Mesenchymal stem cell (in vitro differentiated cells and primary cell): ENCODE measurements at regions not wholly inside any gene's neighbourhood (a gene's known extent, or its start where the extent isn't known, plus 50 kb on each side); places are given as distances from the start of the nearest gene placed in this dataset.

Source experiments
- DNase-seq: peaks from one replicate; pipeline ENCODE4 v3.0.0-alpha.2; 2013
- H2AFZ ChIP-seq: one replicate; pipeline ENCODE4 v1.6.1; 2013; ENCODE audit warnings: low read depth, mild to moderate bottlenecking, control low read depth, inconsistent platforms, low read length, moderate library complexity
- H2AK5ac ChIP-seq: 2 replicates; pipeline ENCODE4 v1.6.1; 2013; ENCODE audit warnings: low read length, moderate library complexity, mild to moderate bottlenecking, inconsistent platforms; ENCODE audit not compliant: severe bottlenecking
- H2BK120ac ChIP-seq: one replicate; pipeline ENCODE4 v1.6.1; 2013; ENCODE audit warnings: low read depth, mild to moderate bottlenecking, inconsistent platforms, low read length, moderate library complexity
- H2BK12ac ChIP-seq, 2 experiments: one replicate each; pipeline ENCODE4 v1.6.1; 2013; ENCODE audit warnings: inconsistent platforms in 2 of 2, low read length in 2 of 2, mild to moderate bottlenecking in 2 of 2, moderate library complexity in 2 of 2, control low read depth in 1 of 2
- H2BK15ac ChIP-seq: one replicate; pipeline ENCODE4 v1.6.1; 2013; ENCODE audit warnings: mild to moderate bottlenecking, low read depth, inconsistent platforms; ENCODE audit not compliant: poor library complexity, severe bottlenecking
- H2BK5ac ChIP-seq: 2 replicates; pipeline ENCODE4 v1.6.1; 2013; ENCODE audit warnings: low read depth, mild to moderate bottlenecking, low read length, control low read depth, inconsistent platforms; ENCODE audit not compliant: poor library complexity, severe bottlenecking
- H3K14ac ChIP-seq, 2 experiments: one replicate each; pipeline ENCODE4 v1.6.1; 2013; ENCODE audit warnings: inconsistent platforms in 2 of 2, low read length in 2 of 2, control low read depth in 1 of 2, mild to moderate bottlenecking in 1 of 2, moderate library complexity in 1 of 2
- H3K18ac ChIP-seq, 2 experiments: one replicate each; pipeline ENCODE4 v1.6.1; 2013; ENCODE audit warnings: inconsistent platforms in 2 of 2, low read length in 2 of 2, control low read depth in 1 of 2, low read depth in 1 of 2, mild to moderate bottlenecking in 1 of 2
- H3K23ac ChIP-seq, 2 experiments: one replicate each; pipeline ENCODE4 v1.6.1; 2013; ENCODE audit warnings: inconsistent platforms in 2 of 2, low read length in 2 of 2, mild to moderate bottlenecking in 2 of 2, moderate library complexity in 2 of 2, control low read depth in 1 of 2
- H3K27ac ChIP-seq: 2 replicates; pipeline ENCODE4 v1.5.1; 2013; ENCODE audit warnings: mild to moderate bottlenecking, moderate library complexity, low read length, control low read depth, inconsistent platforms; ENCODE audit not compliant: poor library complexity, severe bottlenecking
- H3K27me3 ChIP-seq, 2 experiments: 2 replicates each; pipeline versions ENCODE4 v1.6.1 to v1.7.0; 2013; ENCODE audit warnings: low read length in 2 of 2, mild to moderate bottlenecking in 2 of 2, moderate library complexity in 2 of 2, control low read depth in 1 of 2, inconsistent platforms in 1 of 2; ENCODE audit not compliant: control insufficient read depth in 1 of 2, insufficient read depth in 1 of 2
- H3K36me3 ChIP-seq, 2 experiments: 2 replicates each; pipeline versions ENCODE4 v1.6.1 to v1.7.0; 2013; ENCODE audit warnings: low read length in 2 of 2, control low read depth in 1 of 2, inconsistent platforms in 1 of 2, low read depth in 1 of 2, mild to moderate bottlenecking in 1 of 2; ENCODE audit not compliant: insufficient read depth in 2 of 2, control insufficient read depth in 1 of 2
- H3K4ac ChIP-seq, 2 experiments: one replicate each; pipeline ENCODE4 v1.6.1; 2013; ENCODE audit warnings: inconsistent platforms in 2 of 2, low read length in 2 of 2, mild to moderate bottlenecking in 2 of 2, moderate library complexity in 2 of 2, control low read depth in 1 of 2, low read depth in 1 of 2
- H3K4me1 ChIP-seq: 2 replicates; pipeline ENCODE4 v1.6.1; 2013; ENCODE audit warnings: low read depth, low read length, control low read depth; ENCODE audit not compliant: control insufficient read depth, insufficient read depth
- H3K4me2 ChIP-seq: 2 replicates; pipeline ENCODE4 v1.6.1; 2013; ENCODE audit warnings: low read length, mild to moderate bottlenecking, inconsistent platforms; ENCODE audit not compliant: poor library complexity, severe bottlenecking
- H3K4me3 ChIP-seq, 2 experiments: 2 replicates each; pipeline versions ENCODE4 v1.5.1 to v1.7.0; 2013; ENCODE audit warnings: low read length in 2 of 2, mild to moderate bottlenecking in 2 of 2, control low read depth in 1 of 2, low read depth in 1 of 2; ENCODE audit not compliant: insufficient read depth in 1 of 2
- H3K79me1 ChIP-seq: replicated peaks from 2 replicates; pipeline ENCODE4 v1.6.1; 2013; ENCODE audit warnings: mild to moderate bottlenecking, control low read depth, low read length, inconsistent platforms; ENCODE audit not compliant: poor library complexity, severe bottlenecking
- H3K9ac ChIP-seq: 2 replicates; pipeline ENCODE4 v1.7.0; 2013; ENCODE audit warnings: mild to moderate bottlenecking, low read length, moderate library complexity
- H3K9me3 ChIP-seq: 2 replicates; pipeline ENCODE4 v1.7.0; 2013; ENCODE audit warnings: mild to moderate bottlenecking, low read length; ENCODE audit not compliant: control insufficient read depth
- H4K8ac ChIP-seq: one replicate; pipeline ENCODE4 v1.6.1; 2013; ENCODE audit warnings: inconsistent platforms, mild to moderate bottlenecking, low read length, moderate library complexity
- H4K91ac ChIP-seq: one replicate; pipeline ENCODE4 v1.6.1; 2013; ENCODE audit warnings: mild to moderate bottlenecking, low read length, inconsistent platforms
- WGBS: methylation state at CpG from one replicate; pipeline ENCODE4 v1.1.7; 2013; ENCODE audit warnings: mixed read lengths; 5-methylcytosine and 5-hydroxymethylcytosine counted together

DNA sequence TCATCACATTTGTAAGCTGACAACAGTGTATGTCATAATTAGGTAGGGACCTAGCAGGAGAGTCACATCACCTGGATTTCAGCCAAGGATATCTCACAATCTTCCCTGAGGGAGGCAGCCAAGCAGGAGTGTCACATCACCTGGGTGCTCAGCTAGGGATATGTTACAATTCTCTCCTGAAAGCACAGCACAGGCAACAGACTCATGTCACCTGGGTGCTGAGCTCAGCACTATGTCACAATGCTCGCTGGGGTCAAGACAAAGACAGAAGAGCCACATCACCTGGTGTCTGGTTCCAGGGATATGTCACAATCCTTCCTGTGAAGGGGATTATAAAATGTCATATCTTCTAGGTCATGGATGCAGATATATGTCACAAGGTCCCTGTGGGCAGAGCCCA is 123.7 kb downstream of the ZNF675 start:
- H3K4me3 ChIP-seq, result no peak overlapping the region
- no peaks in the 10 kb centered on the region for H3K27me3 ChIP-seq
- no peak overlapping the region for H3K23ac ChIP-seq
- no peak overlapping the region for H3K9ac ChIP-seq
- H4K91ac ChIP-seq, result no peak overlapping the region
- H3K36me3 ChIP-seq, result no peaks in the 10 kb centered on the region
- no peak overlapping the region for H2BK5ac ChIP-seq
- no peak overlapping the region for H2AK5ac ChIP-seq
- H3K14ac ChIP-seq, result no peak overlapping the region
- H3K18ac ChIP-seq, result no peak overlapping the region
- WGBS, result 20% methylated on average over 1 of the region's 1 CpG
- no peaks in the 10 kb centered on the region for H3K4me1 ChIP-seq
- H2BK120ac ChIP-seq, result no peak overlapping the region
- no peak overlapping the region for H4K8ac ChIP-seq
- no peak overlapping the region for H3K4me2 ChIP-seq
- H3K9me3 ChIP-seq, result peaks cover 49% of the 10 kb centered on the region
- H2BK12ac ChIP-seq, result no peak overlapping the region
- no peak overlapping the region for H3K27ac ChIP-seq
- no peak overlapping the region for H3K4ac ChIP-seq
- no peaks in the 10 kb centered on the region for H3K79me1 ChIP-seq
- H2AFZ ChIP-seq, result no peak overlapping the region
- H2BK15ac ChIP-seq, result no peak overlapping the region
- DNase-seq, result no peak

- no peak overlapping the region for H2AFZ ChIP-seq
- no peak overlapping the region for H2BK120ac ChIP-seq
- WGBS, result 69% methylated on average over 2 of the region's 2 CpGs
- H4K8ac ChIP-seq, result no peak overlapping the region
- H4K91ac ChIP-seq, result no peak overlapping the region
- no peak overlapping the region for H3K9ac ChIP-seq
- no peak overlapping the region for H3K23ac ChIP-seq
- no peak overlapping the region for H2BK12ac ChIP-seq
- peaks cover 46% of the 10 kb centered on the region for H3K9me3 ChIP-seq
- H3K14ac ChIP-seq, result no peak overlapping the region
- no peak overlapping the region for H2BK5ac ChIP-seq
- no peaks in the 10 kb centered on the region for H3K27me3 ChIP-seq
- no peak overlapping the region for H3K27ac ChIP-seq
- H2AK5ac ChIP-seq, result no peak overlapping the region
- H3K4ac ChIP-seq, result no peak overlapping the region
- no peaks in the 10 kb centered on the region for H3K79me1 ChIP-seq
- no peaks in the 10 kb centered on the region for H3K36me3 ChIP-seq
- H3K4me2 ChIP-seq, result no peak overlapping the region
- no peaks in the 10 kb centered on the region for H3K4me1 ChIP-seq
- no peak overlapping the region for H3K4me3 ChIP-seq
- no peak for DNase-seq
- H2BK15ac ChIP-seq, result no peak overlapping the region
- no peak overlapping the region for H3K18ac ChIP-seq
Observed at GRCh38 chr19:23561341-23561740, 125.7 kb downstream of the ZNF675 start.

DNA sequence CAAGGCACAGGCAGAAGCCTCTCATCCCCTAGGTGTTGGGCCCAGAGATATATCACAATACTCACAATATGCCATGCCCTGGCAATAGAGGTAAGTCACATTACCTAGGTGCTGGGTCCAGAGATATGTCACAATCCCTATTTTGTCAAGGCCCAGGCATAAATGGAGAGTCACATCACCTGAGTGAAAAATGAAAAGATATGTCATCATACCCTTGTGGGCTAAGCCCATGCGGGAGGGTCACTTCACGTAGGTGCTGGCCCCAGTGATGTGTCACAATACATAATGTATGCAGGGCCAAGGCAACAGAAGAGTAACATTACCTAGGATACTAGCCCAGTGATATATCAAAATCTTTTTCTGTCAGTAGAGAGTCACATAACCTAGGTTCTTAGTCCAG is 127.0 kb downstream of the ZNF675 start:
- no peak overlapping the region for H3K27ac ChIP-seq
- H3K9ac ChIP-seq, result no peak overlapping the region
- no CpG with 5 or more reads among the region's 2 CpGs for WGBS
- no peak overlapping the region for H2AFZ ChIP-seq
- no peak overlapping the region for H2BK12ac ChIP-seq
- no peak overlapping the region for H4K8ac ChIP-seq
- no peak for DNase-seq
- H3K4me3 ChIP-seq, result no peak overlapping the region
- H3K4me2 ChIP-seq, result no peak overlapping the region
- H4K91ac ChIP-seq, result no peak overlapping the region
- no peak overlapping the region for H2BK15ac ChIP-seq
- H3K36me3 ChIP-seq, result no peaks in the 10 kb centered on the region
- no peak overlapping the region for H3K23ac ChIP-seq
- no peak overlapping the region for H3K4ac ChIP-seq
- no peaks in the 10 kb centered on the region for H3K79me1 ChIP-seq
- H3K4me1 ChIP-seq, result no peaks in the 10 kb centered on the region
- H3K27me3 ChIP-seq, result no peaks in the 10 kb centered on the region
- H3K18ac ChIP-seq, result no peak overlapping the region
- no peak overlapping the region for H3K14ac ChIP-seq
- peaks cover 49% of the 10 kb centered on the region for H3K9me3 ChIP-seq
- H2BK120ac ChIP-seq, result no peak overlapping the region
- H2AK5ac ChIP-seq, result no peak overlapping the region
- no peak overlapping the region for H2BK5ac ChIP-seq

- Histone ChIP-seq H3K4ac (no peak overlapping the region), H3K14ac (no peak overlapping the region), H3K27me3 (no peaks in the 10 kb centered on the region), H2AK5ac (no peak overlapping the region), H3K9me3 (peaks cover 42% of the 10 kb centered on the region), H4K91ac (no peak overlapping the region), H2BK5ac (no peak overlapping the region), H3K9ac (no peak overlapping the region), H3K4me1 (no peaks in the 10 kb centered on the region), H3K23ac (no peak overlapping the region), H3K79me1 (no peaks in the 10 kb centered on the region), H2BK12ac (no peak overlapping the region), H2BK15ac (no peak overlapping the region), H3K18ac (no peak overlapping the region), H2AFZ (no peak overlapping the region), H3K4me2 (no peak overlapping the region), H3K36me3 (no peaks in the 10 kb centered on the region), H3K4me3 (no peak overlapping the region), H2BK120ac (no peak overlapping the region), H4K8ac (no peak overlapping the region), H3K27ac (no peak overlapping the region)
- WGBS, result 67% methylated on average over 4 of the region's 4 CpGs
- no peak for DNase-seq
Observed at GRCh38 chr19:23558541-23558940, 128.5 kb downstream of the ZNF675 start.
